PC-9 (cell line): ENCODE measurements at regions not wholly inside any gene's neighbourhood (a gene's known extent, or its start where the extent isn't known, plus 50 kb on each side); places are given as distances from the start of the nearest gene placed in this dataset.

Experiments used
- CTCF ChIP-seq: fragments of 200-600 bp; sonication (generic); conservative IDR thresholded peaks from 2 replicates; pipeline ENCODE4 v1.6.1; 2017; ENCODE audit warnings: mixed run types, antibody characterized with exemption, mild to moderate bottlenecking, moderate library complexity
- EZH2 ChIP-seq: fragments of 200-600 bp; sonication (generic); IDR thresholded peaks from 2 replicates; pipeline ENCODE4 v1.8.0; 2017; ENCODE audit warnings: antibody characterized with exemption, low read depth

DNA sequence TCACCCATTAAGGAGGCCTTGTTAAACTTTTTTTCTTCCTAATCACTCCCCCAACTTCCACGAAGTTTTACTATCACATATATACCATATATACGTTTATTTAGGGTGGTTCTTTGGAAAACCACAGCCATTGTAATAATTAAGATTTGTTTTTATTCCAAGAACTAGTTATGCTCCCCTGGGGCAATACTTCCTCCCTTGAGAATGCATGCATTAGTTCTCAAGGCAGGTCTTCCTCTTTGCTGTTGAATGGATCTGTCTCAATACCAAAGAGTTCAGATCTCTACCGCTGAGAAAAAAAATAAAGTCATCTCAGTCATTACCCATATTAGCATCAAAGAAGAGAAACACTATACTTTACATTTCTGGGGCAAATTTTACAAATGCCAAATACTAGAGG, 567.7 kb upstream of the RGS18 start:
- TF ChIP-seq CTCF (no peak), EZH2 (no peak)
